ENCODE measurements at regions not wholly inside any gene's neighbourhood (a gene's known extent, or its start where the extent isn't known, plus 50 kb on each side); places are given as distances from the start of the nearest gene placed in this dataset.

DNA sequence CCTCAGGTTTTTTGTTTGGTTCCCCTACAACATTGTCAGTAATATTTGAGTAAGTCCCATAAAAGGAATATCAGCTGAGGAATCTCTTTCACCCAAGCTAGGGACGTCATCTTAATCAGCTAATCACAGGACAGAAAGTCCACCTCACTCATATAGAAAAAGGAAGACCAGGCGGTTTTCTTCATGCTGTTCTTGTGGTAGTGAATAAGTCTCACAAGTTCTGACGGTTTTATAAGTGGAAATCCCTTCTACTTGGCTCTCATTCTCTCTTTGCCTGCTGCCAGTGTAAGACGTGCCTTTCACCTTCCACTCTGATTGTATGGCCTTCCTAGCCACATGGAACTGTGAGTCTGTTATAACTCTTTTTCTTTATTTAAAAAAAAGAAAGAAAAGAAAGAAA lies 308.1 kb upstream of the PFKP start:
- no peak for DNase-seq (ENCODE audit: low read depth)
- TF ChIP-seq, protein P1, sequence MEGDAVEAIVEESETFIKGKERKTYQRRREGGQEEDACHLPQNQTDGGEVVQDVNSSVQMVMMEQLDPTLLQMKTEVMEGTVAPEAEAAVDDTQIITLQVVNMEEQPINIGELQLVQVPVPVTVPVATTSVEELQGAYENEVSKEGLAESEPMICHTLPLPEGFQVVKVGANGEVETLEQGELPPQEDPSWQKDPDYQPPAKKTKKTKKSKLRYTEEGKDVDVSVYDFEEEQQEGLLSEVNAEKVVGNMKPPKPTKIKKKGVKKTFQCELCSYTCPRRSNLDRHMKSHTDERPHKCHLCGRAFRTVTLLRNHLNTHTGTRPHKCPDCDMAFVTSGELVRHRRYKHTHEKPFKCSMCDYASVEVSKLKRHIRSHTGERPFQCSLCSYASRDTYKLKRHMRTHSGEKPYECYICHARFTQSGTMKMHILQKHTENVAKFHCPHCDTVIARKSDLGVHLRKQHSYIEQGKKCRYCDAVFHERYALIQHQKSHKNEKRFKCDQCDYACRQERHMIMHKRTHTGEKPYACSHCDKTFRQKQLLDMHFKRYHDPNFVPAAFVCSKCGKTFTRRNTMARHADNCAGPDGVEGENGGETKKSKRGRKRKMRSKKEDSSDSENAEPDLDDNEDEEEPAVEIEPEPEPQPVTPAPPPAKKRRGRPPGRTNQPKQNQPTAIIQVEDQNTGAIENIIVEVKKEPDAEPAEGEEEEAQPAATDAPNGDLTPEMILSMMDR (IDR thresholded peaks at IDR 0.05; ENCODE audit: insufficient read depth, low read depth, low read length, missing control alignments) = no peak

DNA sequence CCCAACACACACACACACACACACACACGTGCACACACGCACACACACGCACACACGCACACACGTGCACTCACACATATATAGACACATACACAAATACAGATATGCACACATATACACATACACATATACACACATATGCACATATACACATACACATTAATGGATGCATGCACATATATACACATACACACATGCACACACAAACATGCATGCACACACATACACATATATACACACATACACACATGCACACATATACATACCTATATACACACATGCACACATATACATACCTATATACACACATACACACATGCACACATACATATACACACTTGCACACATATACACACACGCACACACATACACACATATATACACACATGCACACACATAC lies 312.4 kb upstream of the PFKP start:
- no peak overlapping the region for H3K4me3 ChIP-seq (ENCODE audit: low read length)
- DNase-seq (ENCODE audit: low read depth) = no peak
- TF ChIP-seq, protein P1 (IDR thresholded peaks at IDR 0.05; ENCODE audit: insufficient read depth, low read depth, low read length, missing control alignments) = no peak

More for the DNA sequence above, 308.1 kb upstream of the PFKP start:
- H3K4me3 ChIP-seq (ENCODE audit: low read length) = no peak overlapping the region

DNA sequence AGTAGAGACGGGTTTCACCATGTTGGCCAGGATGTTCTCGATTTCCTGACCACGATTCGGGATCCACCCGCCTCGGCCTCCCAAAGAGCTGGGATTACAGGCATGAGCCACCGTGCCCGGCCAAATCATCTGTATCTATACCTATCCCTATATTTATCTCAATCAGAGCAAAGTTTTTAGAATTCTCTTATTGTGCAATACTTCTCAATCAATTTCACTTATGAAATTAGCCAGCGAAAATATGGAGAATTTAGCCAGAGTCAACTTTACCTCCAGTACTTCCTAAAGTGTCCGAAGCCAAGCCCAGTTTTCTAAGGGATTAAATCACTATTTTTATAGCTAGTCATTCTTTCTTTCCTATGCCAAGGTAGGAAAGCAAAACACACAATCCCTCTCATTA lies 319.1 kb upstream of the PFKP start:
- H3K4me3 ChIP-seq (ENCODE audit: low read length) = no peak overlapping the region
- DNase-seq (ENCODE audit: low read depth) = no peak
- TF ChIP-seq, protein P1 (IDR thresholded peaks at IDR 0.05; ENCODE audit: insufficient read depth, low read depth, low read length, missing control alignments) = no peak

DNA sequence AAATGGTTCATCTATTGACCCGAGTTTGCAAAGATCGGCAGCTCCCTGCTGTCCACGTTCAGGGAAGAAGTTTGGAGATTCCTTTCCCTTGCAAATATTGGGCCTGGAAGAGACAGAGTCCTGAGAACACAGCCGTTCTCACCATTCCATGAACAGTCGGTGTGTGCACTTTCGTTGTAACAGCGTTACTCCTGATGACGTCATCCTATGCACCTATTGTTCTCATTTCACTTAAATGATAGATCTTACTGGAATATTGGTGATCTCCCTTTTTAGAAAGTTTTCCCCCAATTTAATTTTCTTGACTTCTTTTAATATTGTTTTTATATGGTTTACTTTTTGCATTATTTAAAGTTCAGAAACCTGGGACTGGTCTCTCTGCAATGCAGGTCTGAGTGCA lies 320.7 kb upstream of the PFKP start:
- H3K4me3 ChIP-seq (ENCODE audit: low read length) = no peak overlapping the region
- DNase-seq (ENCODE audit: low read depth) = no peak
- TF ChIP-seq, protein P1 (IDR thresholded peaks at IDR 0.05; ENCODE audit: insufficient read depth, low read depth, low read length, missing control alignments) = no peak

DNA sequence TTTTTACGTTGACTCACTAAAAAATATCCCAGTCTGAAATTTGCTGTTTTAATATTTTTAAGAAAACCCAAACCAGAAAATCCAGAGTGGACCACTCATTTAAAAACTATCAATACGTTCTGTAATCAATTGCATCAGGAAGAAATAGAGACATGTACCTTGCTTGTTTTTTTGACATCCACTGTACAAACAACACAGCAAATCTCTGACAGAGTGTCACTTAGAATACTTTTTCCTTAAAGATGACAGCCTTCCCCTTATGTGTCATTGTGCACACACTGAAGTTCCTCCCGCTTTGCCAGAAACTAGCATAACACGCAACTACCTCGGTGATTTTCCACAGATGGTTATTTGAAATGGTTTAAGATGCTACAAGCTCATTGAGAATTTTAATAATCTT lies 321.7 kb upstream of the PFKP start:
- no peak for DNase-seq (ENCODE audit: low read depth)
- H3K4me3 ChIP-seq (ENCODE audit: low read length) = no peak overlapping the region
- TF ChIP-seq, protein P1 (IDR thresholded peaks at IDR 0.05; ENCODE audit: insufficient read depth, low read depth, low read length, missing control alignments) = no peak

DNA sequence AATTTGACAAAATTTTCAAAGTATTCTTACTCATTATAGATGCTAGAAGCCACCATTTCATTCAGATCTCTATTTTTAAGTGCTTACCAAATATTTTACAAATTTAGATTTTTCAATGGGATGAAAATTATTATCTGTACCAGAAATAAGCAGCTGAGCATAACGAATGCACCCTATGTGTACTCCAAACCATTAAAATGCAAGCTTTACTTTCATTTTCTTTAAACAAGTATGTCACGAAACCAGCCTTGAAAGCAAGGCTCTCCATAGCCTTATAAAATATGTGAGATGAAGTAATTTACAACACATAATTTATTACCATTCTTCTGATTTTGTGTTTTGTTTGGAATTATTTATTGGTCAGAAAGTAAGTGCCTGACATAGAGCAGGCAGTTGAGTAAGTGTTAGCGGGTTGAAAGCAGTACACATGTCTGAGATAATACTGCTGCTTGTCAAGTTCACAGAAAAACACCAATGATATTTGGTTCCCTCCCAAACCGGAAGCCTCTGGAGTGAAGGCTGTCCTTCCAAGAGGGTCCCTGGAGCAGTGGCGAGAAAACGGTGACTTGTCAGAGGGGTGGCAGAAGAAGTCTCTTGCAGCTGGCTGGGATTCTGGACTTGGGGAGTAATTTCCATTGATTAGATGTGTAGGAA lies 322.7 kb upstream of the PFKP start:
- no peak for DNase-seq (ENCODE audit: low read depth)
- TF ChIP-seq, protein P1 (IDR thresholded peaks at IDR 0.05; ENCODE audit: insufficient read depth, low read depth, low read length, missing control alignments) = no peak
- no peak overlapping the region for H3K4me3 ChIP-seq (ENCODE audit: low read length)

DNA sequence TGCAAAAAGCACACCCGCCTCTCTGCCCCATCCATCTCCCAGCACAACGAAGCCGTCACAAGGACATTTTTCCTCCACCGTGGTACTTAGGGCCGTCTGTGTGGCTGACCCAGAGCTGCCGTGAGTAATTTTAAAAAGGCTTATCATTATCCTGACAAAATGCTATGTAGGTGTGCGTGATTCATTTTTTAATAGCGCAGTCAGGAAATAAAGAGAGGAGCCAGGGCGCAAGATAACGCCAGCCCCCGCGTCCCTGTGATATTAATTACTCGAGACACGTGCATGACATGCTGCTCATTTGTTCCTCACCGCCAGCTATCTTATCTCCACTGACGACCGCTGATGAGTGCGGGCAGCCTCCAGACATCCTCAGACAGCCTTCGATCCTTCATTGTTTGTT lies 332.7 kb upstream of the PFKP start:
- no peak for DNase-seq (ENCODE audit: low read depth)
- TF ChIP-seq, protein P1 (IDR thresholded peaks at IDR 0.05; ENCODE audit: insufficient read depth, low read depth, low read length, missing control alignments) = no peak
- no peak overlapping the region for H3K4me3 ChIP-seq (ENCODE audit: low read length)

All from epithelial cell of esophagus (primary cell).